T-helper 1 cell treated with Interleukin-12 subunit alpha and Interleukin-12 subunit beta and Interleukin-4 antibody, amounts not matched to agents 30 ng/mL and 1 ng/mL, for 36 hours (primary cell): ENCODE measurements at regions not wholly inside any gene's neighbourhood (a gene's known extent, or its start where the extent isn't known, plus 50 kb on each side); places are given as distances from the start of the nearest gene placed in this dataset.

Experiments used
- intact Hi-C: fragments of 100-400 bp; cut with micrococcal nuclease; formaldehyde crosslinking; loops from one replicate; pipeline ENCODE4 v1.15.1; 2024

DNA sequence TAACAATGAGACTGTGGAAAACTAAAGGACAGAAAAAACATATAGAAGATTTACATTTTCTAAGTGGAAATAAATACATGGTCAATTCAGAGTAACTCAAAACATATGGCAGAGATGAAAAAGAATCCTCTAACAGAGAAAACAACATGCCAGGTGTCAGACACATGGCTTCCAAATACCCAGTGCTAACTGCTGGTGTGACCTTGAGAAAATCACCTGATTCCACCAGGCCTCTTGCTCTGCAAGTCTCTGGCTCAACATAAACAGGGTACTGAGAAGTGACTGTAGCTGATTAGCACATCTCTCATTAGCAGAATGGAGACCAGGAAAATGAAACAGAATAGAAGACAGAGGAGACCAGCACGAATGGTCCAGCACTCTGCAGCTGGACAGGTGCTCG lies 210.8 kb downstream of the HNMT start:
- intact Hi-C loops = no loop called here

DNA sequence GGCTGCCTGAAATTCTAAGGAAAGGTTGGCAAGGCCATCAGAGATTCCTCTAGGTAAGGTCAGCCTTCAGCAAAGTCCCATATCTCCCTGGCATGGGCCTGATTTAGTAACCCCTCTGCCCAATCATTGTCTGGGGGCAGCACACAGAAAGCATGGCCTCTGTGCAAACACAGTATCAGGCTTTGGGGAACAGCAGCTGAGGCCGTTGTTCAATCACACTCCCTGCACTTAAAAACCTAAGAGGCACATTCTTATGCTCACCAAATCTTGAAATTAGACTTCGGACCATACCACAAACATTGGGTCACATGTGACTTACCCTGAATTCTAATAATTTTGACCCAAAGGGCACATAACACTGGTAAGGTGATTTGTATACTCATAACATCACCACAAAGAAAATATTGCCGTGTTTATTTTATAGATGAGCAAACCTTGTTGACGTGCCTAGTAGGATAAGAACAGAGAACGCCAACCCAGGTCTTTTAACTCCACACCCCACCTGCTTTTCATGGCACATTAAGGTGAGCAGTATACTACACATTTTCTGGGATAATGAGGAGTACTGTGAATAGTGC lies 212.7 kb downstream of the HNMT start:
- intact Hi-C loops = no loop called here

DNA sequence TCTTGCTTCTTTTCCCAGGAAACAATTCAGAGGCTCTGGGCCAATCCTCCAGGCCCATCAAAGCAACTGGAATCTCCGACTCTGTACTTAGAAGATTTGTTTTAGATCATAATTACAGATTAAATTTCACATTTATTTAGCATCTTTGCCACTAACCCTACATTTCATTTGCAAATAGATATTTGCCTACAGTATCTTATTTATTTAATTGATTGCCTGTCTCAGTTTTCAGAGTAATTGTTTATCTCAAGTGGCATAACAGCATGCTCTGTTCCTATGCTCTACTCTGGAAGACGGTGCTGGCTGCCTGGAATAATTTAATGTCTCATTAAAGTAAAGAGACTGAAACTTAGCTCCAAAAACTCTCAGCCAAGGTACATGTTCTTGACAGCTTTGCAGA lies 213.4 kb downstream of the HNMT start:
- intact Hi-C loops = no loop called here

DNA sequence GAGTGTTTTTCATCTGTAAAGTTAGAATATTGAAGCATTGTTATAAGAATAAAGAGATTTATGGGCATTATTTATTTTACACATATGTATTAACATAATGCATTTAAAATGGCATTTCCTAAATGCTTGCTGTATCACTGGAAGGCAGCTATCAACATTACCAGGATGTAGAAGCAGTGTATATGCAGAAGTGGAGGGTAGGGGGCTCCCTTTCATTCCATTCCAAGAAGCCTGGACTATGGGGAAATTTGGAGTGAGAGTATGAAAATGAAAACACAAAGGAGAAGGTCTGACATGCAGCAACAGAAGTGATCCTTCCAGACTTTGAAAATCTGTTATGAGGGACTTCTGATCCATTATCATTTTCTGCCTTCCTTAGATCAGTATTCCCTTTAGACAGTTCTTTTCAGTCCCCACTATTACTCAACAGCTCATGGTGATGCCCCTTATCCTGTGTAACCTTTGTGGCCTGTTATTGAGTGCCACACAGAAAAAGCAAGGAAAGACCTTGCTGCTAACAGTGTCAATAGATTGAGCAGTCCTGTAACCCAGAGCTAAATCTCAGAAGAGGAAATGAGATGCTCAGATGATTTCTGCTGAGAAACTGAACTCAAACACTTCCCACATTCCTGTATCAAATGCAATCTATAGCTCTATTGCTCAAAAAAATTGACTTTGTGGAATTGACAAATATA lies 216.6 kb downstream of the HNMT start:
- intact Hi-C loops = no loop called here

DNA sequence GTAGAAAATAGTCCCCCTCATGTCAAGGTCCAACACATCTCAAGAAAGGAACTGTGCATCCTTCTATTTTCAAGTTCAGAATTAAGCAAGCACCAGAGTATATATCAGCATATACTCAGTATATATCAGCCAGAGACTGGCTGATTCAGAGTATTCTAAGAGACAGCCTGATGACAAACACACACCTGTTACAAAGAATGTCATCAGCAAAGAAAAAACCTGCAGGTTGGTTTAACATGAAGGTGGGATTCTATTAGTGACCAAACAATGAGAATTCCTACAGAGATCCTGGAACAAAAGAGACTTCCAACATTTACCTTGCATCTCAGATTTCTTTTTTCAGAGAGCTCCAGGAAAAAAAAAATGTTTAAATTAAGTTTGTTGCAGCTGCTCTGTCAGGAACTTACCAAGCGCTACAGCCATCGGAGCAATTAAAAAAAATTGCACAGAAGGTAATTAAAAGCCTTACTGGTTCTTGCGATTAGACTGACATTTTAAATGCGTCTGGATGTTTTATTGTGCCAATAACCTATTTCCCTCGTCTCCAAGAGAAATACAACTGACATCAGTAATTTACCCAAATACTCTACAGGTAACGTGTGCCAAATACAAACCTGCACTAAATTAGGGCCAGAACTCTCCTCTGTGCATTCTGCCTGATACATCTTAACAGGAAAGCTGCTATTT lies 218.1 kb downstream of the HNMT start:
- intact Hi-C loops = no loop called here

DNA sequence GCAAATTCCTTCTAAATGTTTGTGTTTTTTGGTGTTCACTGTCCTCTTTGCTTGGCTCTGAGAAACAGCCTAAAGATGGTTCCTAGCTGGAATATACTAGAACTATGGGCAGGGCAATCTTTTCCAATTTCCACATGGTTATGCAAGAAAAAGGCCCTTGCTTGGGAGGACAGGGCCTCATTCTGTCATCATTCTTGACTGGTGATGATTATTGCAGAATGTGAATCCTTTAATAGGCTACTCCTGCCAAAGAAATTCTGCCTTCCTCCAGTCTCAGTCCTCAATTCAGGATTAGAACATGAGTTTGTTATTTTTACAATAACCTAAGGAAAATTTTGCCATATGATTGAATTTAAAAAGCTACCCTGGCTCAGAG lies 218.7 kb downstream of the HNMT start:
- intact Hi-C loops = no loop called here

DNA sequence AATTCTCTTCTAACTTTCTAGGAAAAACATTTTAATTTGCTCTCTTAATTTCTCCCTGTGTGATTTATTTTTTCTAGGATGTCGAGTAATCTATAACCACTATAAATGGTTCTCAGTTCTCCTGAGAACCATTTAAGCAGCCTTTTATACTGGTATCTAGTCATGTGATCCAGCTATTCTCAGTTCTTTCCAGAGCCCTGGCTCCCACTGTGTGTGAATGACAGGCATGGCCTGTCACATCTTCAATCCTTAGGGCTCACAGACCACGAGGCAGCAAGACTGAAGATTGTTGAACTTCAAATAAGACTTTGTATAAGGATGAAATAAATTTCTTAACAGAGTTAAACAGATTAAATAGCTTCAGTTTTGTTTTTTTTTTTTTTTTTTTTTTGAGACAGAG lies 219.4 kb downstream of the HNMT start:
- intact Hi-C loops = no loop called here

DNA sequence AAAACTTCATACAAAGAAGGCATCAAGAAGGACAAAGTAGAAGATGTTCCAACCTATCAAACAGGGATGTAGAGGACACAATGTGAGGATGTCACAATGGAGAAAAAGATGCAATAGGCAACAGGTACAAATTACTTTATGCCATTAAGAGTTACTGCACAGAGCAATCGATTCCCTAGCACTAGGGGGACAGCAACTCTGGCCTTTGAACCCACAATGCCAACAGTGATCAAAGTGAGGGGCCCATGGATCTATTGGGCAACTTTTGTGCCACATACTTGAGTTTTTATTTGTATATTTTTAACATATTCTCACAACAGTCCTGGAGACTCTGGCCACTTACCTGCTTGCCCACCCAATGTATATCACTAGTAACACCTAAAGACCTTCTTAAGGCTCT lies 220.2 kb downstream of the HNMT start:
- intact Hi-C loops = no loop called here

DNA sequence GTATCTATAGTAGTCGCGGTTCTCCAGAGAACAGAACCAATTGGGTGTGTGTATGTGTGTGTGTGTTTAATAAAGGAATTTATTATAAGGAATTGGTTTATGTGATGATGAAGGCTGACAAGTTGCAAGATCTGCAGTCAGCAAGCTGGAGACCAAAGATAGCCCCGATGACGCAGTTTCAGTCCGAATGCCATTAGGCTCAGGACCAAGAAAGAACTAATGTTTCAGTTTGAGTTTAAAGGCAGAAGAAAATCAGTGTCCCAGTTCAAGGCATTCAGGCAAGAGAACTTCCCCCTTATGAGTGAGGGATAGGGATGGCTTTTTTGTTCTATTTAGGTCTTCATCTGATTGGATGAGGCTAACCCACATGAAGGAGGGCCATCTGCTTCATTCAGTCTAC lies 221.6 kb downstream of the HNMT start:
- intact Hi-C loops = no loop called here

DNA sequence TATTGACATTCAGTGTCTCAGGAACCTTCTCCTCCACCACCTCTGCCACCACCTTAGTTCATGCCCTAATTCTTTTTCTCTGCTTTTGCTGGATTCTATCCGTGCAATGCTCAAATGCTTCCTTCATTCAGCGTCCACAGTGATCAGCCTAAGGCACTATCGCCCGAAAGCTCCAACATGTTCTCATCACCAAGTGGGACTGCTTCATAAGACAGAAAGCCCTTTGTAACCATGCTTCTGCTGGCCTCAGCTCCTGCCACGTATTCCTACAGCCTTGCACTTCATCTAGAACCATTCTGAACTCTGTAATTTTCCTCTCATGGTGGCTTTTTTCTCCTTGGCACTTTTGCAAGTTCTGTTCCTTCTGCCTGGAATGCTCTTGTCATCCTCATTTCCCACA lies 222.9 kb downstream of the HNMT start:
- intact Hi-C loops = no loop called here

DNA sequence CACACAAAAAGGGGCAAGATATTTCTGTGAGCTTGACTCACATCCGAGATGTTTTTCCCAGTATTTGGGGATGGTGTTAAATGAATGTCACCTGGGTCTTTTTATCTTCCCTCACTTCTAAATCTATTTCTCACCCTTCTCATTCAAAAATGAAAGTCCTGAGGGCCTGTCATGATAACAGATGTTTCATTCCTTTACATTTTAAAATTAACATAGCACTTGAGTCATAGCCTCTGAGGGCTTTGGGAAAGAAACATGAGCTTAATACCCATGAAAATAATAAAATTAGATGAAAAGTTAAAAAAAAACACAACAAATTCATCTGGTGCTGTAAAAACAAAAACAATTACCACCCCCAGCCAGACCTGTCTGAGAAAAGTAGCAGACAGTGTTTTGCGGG lies 226.7 kb downstream of the HNMT start:
- intact Hi-C loops = no loop called here

DNA sequence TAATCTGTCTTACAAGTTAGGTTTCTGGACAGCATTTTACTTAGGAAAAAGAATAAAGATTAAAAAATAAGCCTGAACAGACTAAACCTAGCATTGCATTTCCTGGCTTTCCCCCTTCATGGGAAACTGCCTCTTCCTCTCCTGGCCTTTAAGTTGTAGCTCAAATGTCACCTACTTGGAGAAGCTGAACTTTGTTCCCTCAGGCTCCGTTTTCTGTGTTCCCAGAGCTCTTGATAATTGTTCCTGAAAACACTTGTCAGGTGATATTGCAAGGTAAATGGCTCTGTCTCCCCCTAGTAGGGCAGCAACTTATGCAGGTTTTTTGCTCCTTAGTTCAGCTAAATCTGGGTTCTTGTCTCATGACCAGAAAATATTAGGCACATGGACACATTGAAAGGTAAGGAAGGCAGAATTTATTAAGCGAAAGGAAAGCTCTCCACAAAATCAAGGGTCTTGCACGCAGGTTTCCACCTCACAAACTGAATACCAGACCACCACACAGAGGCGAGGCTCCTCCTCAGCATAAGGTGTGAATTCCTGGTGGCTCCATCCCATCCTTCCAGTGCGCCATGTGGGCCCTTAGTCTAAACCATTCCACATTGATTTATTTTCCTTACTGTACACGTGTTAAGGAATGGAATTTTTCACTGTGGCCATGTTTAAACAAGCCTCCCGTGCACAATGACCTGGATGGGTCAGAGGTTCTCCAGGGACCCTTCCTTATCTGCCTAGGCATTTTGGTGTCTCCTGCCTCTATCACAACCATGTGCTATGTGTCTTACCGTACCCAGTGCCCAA lies 229.3 kb downstream of the HNMT start:
- intact Hi-C loops = no loop called here

DNA sequence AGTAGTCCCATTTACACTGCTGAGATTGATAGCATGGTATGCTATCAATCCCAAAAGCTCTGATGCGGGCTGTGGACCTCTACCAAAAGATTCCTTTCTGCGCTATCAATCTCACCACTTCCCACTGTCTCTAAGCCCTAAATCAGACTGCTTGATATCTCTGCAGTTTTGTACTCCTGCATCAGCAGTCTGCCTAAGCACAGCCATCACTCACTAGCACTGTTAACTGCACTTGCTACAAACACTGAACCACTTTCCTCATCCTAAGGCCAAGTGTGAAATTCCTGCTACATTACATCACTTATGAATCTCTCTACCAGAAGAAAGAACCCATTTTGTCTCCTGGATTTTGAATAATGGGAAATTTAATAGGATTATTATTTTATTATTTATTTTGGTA lies 237.0 kb downstream of the HNMT start:
- intact Hi-C loops = no loop called here

DNA sequence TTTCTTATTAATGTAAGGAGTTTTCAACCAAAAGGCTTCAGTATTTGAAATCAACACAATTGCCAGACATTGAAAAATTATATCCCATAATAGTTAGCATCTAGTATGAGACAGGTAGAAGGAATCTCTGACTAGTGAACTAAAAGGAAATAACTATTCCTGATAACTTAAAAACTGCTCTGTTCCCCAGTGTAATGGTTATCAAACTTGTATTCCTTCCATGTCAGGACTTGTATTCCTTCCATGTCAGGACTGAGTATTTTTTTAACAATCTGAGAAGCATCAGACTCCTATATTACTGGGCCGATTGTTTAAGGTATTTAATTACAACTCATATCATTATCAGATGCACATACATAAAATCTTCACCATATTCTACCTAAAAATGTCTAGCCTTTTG lies 238.5 kb downstream of the HNMT start:
- intact Hi-C loops = no loop called here

DNA sequence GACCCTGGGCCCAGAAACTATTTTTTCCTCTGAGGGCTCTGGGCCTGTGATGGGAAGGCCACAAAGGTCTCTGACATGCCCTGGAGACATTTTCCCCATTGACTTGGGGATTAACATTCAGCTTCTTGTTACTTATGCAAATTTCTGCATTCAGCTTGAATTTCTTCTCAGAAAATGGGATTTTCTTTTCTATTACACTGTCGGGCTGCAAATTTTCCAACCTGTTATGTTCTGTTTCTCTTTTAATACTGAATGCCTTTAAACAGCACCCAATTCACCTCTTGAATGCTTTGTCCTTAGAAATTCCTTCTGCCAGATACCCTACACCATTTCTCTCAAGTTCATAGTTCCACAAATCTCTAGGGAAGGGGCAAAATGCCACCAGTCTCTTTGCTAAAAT lies 241.0 kb downstream of the HNMT start:
- intact Hi-C loops = no loop called here

DNA sequence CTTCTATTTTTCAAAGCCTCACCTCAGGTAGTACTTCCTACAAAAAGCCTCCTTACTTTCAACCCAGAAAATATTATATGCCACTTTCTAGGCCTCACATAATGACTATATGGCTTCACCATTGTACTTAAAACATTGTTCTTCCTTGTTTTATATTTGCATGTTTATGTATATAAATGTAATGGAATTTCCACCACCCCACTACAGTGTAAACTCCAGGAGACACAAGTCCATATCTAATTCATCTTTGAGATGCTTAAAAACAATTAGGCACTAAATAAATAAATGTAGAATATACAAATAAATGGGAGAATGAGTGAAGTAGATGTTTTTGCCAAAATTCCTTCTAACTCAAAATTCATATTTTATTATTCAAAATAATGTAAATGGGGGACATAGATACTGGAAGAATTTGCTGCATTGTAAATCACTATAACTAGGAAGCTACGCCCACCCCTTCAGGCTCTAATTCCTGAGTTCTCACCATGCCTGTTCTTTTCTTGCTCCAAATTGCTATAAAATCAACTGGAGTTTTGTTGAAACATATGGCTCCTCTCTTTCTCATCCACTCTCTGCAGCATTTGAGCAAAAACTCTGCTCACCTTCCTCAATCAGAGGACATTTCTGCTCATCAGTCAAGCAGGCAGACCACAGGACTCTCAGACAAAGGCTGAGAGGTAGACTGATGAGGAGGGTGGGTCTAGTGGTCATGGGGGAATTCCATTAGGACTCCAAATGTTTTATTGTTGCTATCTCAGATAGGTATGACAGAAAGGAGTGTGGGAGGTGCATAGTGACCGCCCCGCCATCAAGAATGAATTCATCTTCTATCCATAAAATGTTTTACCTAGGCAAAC lies 243.0 kb downstream of the HNMT start:
- intact Hi-C loops = no loop called here

DNA sequence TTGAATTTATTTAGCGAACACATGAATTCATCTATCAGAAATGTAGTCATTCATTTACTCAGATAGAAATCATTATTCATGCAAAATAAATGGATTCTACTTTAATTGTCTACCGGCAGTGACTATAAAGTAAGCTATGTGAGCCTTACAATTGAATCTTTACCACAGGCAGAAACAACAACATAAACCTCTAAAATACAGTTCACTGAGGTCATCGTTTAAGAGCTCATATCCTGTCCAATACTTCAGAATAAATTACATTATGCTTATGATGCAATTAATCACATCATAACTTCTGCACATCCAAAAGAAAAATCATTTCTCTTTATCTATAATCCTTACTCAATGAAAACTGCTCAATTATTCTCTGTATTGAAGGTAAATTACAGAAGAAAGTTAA lies 244.7 kb downstream of the HNMT start:
- intact Hi-C loops = no loop called here

DNA sequence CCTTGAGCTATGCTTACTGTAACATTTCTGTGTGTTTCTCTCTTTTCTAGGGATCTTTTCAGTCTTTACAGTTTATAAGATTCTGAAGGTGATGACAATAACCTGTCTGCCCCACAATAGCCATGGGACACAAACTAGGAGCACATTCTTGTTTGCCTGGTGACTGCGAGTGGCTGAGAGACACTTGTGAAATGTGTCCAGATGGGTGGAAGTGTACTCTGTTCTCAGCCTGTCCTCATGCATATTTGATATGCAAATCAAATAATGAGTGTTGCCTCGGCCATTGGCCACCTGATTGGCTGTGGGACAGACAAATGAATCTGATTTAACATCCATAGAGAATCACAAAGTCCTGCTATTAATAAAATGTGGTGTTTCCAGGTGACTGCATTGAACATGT lies 246.2 kb downstream of the HNMT start:
- intact Hi-C loops = no loop called here

DNA sequence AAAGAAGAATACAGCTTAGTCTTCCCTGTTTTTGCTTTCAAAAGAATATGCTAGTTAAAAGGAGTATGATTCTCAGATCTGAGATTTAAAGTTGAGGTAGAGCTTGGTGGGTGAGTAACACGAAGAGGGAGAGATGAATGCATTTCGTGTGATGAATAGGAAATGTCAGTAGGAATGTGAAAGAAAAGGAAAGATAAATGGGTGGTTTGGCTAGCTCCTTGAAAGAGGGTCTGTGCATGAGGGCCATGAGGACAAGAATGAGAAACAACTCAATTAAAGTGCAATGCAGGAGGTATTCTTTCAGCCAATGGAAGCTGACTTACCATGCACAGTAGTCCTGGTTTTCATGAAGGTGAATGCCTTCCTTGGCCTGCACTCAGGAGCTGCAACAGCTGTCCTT lies 248.2 kb downstream of the HNMT start:
- intact Hi-C loops = no loop called here

DNA sequence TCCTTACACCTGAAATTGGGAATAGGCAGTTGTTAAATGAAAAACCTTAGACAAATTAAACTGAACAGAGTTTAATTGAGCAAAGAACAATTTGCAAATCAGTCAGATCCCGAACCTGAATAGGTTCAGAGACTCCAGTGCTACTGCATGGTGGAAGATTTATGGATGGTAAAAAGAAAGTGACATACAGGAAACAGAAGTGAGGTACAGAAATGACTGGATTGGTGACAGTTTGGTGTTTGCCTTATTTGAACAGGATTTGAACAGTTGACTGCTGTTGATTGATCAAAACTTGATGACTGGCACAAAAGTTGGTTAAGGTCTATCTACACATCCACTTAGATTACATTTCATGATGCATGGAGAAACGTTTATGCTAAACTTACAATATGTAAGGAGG lies 248.8 kb downstream of the HNMT start:
- intact Hi-C loops = no loop called here

DNA sequence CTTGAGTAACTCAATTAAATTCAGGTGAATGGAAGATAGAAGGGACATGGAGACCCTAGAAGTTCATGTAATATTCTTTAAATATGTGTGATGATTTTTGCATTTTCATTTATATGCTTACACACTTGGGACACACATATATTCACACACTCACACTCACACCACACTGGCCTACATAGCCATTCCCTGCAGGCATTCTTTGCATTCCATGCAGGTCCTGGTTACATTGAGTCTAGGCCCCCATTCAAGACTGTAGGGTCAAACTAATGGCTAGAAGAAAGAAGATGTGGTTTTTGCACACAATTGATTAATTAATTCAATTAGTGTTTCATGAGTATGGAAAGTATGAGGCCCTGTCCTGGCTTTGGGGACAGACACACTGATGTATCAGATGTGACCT lies 249.4 kb downstream of the HNMT start:
- intact Hi-C loops = no loop called here
